Activated CD4-positive, alpha-beta T cell treated with anti-CD3 and anti-CD28 coated beads, Interleukin-2, amount 50 U/mL, for 24 hours (primary cell): ENCODE measurements at regions not wholly inside any gene's neighbourhood (a gene's known extent, or its start where the extent isn't known, plus 50 kb on each side); places are given as distances from the start of the nearest gene placed in this dataset.

Experiments used
- DNase-seq, 2 donors: peaks; one replicate each; pipeline ENCODE4 v3.0.0-alpha.2; 2020; ENCODE audit warnings: low read depth in 1 of 2, low spot score in 1 of 2

GRCh38 chr7:155138204-155138603, 68.1 kb downstream of the HTR5A start:
- no peak for DNase-seq

GRCh38 chr7:155141562-155141961, 71.4 kb downstream of the HTR5A start:
- no peak for DNase-seq

- no peak for DNase-seq
These were observed 73.3 kb downstream of the HTR5A start for GRCh38 chr7:155143381-155143780.

- DNase-seq = no peak
These were observed 74.2 kb downstream of the HTR5A start for GRCh38 chr7:155144371-155144770.

DNA sequence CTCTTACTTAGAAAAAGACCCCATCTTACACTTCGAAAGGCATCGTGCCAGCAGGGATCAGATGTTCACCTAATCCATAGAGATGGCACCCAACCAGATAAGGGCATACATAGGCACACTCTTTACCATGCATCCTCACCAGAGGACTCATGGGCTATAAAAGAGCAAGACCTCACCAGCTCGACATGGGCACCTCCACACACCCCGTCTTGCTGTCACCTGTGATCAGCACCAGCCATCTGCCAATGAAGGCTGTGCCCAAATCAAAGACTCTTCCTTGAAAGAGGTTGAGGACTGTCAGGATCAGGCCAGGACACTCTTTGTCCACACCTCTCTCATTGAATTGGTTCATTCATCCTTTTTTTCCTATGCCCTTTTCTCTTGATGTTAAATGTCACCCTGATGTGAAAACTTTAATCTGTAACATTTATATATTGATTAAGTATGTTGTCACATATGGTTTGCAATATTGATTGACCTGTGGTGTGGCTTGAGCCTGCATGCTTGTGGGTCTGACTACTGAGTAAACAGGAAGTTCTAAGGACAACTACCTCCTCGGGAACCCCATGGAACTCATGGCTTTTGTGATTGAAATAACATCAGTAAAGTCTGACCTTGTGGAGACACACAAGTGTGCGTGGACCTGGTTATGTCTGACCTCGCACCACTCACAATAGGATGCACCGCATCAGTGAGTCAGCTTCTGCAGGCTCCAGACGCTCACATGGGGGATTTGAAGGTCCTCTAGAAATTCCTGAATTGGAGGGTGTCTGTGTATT, 75.5 kb downstream of the HTR5A start:
- DNase-seq = no peak

GRCh38 chr7:155147172-155147571, 77.0 kb downstream of the HTR5A start:
- DNase-seq = no peak

- no peak for DNase-seq
These were observed 77.5 kb downstream of the HTR5A start for GRCh38 chr7:155147624-155148023.

GRCh38 chr7:155153676-155154075, 83.6 kb downstream of the HTR5A start:
- DNase-seq = no peak

DNA sequence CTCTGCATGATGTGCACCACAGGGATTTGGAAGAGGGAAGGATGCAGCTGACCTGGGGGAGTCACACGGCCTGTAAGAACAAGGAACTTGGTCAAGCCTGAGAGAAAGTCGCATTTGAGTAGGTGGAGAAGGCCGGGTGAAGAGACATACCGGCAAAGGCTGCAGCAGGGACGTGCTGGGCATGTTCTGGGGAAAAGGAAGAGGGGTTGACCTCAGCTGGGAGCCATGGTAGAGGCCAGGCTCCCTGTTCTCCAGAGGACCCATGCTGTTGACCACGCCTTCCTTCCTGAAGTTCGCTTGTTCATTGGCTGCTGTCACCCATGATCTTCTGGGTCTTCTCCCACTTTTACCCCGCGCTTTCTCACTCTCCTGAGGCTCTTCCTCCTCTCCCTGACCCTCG, 84.5 kb downstream of the HTR5A start:
- no peak for DNase-seq

DNA sequence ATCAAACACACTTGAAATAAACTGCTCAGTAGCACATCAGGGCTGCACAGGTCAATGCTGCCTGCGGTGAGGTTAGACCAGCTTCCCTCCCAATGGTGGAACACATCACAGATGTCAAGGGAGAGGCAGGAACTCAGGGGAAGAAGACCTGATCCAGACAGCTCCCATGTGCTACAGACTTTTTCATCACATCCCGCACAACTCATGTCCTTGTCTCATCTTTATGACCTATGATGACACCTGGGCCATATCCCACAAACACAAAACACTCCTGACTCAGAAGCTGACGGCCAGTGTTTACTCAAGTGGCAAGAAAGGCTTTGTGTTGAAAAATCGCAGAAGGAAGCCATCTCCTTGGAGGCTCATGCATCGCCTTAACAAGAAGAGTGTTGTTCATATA, 91.6 kb downstream of the HTR5A start:
- DNase-seq = no peak

DNA sequence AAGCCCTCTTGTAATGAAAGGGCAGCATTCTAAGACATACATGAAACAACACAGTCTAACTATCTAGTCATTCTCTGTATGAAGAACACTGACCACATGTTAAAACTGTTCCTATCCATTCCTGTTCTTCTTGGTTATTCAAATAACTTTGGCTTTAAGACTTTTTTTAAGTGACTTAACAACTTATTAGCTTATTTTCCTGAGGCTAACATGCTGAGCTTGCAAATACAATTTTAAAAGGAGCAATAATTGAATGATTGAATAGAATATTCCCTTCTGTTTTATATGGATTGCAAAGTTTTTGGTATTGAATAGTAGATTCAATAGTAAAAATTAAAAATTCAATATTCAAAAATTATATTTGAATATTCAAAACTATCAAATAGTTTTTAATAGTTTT, 92.3 kb downstream of the HTR5A start:
- DNase-seq = no peak

DNA sequence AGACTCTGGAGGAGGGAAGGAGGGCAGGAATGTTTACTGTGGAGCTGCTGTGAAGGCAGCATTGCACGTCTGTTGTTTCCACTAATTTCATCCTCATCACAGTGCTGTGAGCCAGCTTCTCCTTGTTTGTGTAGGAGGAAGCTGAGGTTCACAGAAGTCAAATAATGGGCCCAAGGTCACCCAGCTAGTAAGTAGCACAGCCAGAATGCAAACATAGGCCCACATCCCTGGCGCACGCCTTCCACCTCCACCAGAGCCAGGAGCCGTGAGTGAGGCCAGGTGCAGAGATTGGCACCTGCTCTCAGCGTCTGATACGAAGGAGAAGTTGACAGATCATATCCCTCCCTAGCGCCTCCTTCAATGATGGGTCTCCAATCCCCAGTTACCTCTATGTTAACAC, 93.6 kb downstream of the HTR5A start:
- no peak for DNase-seq

GRCh38 chr7:155164316-155164715, 94.2 kb downstream of the HTR5A start:
- DNase-seq = no peak

GRCh38 chr7:155166108-155166507, 96.0 kb downstream of the HTR5A start:
- DNase-seq = no peak

- no peak for DNase-seq
These were observed 96.7 kb downstream of the HTR5A start for GRCh38 chr7:155166673-155167370.

- no peak for DNase-seq
These were observed 97.7 kb downstream of the HTR5A start for GRCh38 chr7:155167706-155168365.

DNA sequence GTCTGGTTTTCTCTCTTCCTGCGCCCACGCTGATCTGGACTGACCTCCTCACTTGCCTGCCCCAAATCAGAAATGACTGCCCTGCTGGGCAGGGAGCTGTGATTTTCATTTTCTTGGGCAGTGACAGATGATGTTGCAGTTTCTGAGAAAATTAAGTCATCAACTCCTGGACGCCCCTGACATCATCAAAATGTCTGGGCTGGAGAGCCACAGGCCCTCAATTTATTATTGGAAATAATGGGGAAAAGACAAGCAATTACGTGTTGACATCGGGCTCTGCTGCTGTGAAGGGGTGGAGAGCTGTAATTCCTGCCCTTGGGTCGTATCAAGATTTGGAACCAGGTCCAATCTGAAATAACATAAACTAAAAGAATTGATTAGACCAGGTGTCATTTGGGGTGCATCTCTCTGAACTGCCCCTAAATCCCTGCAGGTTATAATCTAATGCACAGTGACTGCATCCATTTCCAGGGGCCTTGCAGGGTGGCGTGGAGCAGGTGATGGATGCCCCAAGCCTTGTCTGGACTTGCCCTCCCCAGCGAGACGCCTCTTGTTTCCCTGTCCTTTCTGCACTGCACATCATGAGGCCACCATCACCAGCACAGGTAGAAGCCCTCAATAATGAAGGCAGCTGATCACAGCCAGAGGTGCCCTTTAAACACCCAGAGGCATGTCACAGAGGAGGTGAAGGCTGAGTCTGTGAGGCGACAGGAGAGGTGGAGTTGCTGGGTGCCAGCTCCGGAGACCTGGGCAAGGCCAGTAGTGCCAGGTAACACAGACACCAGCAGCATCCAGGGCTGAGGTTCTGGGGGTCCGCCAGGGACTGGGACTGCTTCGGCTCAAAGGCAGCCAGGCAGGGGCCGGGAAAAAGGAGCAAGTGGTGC, 98.7 kb downstream of the HTR5A start:
- DNase-seq = no peak

- no peak for DNase-seq
These were observed 99.5 kb downstream of the HTR5A start for GRCh38 chr7:155169498-155170065.

DNA sequence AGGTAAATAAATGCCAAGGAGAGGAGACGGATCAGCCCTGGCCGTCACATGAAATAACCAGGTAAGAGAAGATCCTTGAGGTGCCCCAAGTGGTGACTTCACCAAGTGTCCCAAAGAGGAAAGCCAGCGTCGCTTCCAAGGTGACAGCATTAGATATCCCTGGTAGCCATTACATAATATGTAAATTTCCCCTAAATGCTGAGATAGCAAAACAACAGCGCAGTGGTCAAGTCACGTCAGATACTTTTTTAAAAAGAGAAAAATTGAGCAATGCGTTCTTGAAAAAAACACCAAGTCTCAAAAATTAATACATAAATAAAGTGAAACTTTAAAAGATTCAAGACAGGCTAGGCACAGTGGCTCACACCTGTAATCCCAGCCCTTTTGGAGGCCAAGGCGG, 100.2 kb downstream of the HTR5A start:
- DNase-seq = no peak

- no peak for DNase-seq
These were observed 102.0 kb downstream of the HTR5A start for GRCh38 chr7:155172141-155172540.

DNA sequence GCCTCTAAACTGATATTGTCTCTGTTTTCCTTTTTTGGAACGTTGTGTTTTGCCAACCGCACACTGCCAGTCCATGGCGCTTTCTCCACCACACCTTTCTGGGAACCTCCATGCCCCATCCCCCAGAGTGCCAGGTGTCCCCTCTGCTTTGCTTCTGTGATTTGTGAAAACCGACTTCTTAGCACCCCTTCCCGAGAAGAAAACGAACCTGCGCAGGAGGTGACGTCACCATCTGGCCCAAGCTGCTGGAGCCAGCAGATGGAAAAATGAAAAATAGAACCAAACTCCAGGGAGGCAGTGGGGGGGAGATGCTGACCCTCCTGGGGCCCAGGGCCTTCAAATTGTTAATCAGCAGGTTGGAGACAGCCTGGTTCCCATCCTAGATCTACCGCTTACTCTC, 103.8 kb downstream of the HTR5A start:
- no peak for DNase-seq
